Non-pigmented ciliary epithelial cell (primary cell): ENCODE measurements at regions not wholly inside any gene's neighbourhood (a gene's known extent, or its start where the extent isn't known, plus 50 kb on each side); places are given as distances from the start of the nearest gene placed in this dataset.
"Not testable (repeated sequence)": the region's sequence is repeated elsewhere in the genome, so short reads cannot be mapped to it uniquely, and the experiment has no call there.

Experiments
- DNase-seq: peaks from one replicate; pipeline ENCODE4 v3.0.0-alpha.2; 2010; ENCODE audit warnings: low read depth

DNA sequence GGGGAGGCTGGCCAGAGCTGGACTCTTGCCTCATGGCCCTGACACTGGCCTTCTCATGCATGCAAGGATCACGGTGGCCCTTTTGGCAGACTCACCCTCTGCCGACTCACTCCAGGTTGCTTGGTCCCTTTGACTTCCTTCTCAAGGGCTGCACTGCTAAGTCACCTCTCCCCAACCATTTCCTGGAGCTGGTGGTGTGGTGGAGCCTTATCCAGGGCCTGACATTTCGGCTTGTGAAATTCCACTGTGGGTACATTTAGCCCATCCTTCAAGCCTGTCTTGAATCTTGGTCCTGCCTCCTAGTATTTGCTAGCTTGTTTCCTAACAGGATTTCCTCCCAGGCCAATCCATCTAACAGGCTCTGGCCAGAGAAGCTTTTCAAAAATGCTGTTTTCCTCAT is 52.6 kb upstream of the JUN start:
- no peak for DNase-seq

DNA sequence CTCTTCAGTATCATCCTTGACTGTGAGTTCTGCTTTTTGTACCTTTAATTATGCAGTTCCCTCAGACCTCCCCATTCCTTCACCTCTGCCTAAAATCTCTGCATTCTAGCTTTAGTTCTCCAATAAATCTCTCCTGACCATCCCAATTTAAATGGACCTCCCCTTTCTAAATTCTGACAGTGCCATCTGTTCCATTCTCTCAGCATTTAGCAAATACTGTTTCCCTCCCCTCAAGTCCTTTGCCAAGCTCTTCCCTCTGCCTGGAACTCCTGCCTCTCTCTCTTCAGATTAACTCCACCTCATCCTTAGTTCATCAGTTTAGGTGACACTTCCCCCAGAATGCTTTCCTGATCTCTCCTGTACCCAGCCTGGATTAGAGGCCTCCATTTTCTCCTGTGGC is 54.0 kb upstream of the JUN start:
- DNase-seq: no peak

DNA sequence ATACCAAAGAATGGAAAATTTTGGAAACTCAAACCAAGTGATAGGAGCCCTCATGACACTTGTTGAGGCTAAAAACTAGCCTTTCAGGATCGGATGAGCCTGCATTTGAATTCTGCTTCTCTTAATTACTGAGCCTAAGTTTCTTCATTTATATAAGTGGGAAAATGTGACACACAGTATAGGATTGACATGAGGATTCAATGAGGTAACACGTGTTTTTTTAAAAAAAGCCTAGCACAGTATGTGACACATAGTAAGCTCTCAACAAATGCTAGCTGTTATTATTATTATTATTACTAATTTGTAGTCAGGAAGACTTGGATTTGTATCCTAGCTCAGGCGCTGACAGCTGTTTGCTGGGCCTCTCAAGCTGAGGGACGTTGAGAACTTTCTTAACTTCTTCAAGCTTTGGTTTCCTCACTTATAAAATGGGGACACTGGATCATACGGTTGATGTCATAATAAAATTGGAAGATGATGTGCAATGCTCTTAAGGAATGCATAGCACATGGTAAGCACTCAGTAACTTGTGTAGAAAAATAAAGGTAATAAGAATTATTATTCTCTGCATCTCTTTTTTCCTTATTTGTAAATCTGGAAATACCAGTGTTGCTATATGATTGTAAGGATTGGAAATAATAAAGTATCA is 55.4 kb upstream of the JUN start:
- no peak for DNase-seq

- DNase-seq: no peak
Measured at GRCh38 chr1:58839846-58840835, 56.3 kb upstream of the JUN start.

DNA sequence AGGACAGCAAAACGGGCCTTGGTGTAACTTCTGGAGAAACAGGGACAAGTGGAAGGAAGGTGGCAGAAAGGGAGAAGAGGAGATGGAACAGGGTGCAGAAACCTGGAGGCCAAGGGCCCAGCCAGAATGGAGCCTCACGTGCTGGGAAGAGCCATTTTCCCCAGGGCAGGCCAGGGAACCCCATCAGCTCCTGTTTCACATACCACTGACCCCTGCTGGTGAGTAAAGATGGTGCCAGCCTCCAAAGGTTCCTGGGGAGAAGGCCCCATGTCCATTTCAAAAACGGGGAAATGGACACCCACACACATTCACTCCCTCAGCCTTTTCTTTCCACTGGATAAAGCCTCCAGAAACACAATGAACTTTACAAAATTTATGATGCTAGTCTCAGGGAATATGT is 57.6 kb upstream of the JUN start:
- no peak for DNase-seq

DNA sequence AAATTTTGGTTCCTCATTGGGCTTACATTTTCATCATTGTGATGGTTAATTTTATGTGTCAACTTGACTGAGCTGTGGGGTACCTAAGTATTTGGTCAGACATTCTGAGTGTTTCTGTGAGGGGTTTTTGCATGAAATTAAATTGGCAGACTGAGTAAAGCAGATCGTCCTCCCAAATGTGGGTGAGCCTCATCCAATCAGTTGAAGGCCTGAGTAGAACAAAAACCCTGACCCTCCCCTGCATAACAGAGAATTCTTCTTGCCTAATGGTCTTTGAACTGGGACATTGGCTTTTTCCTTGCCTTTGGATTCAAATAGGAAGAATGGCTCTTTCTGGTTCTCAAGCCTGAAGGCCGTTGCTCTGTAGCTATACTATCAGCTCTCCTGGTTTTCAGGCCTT is 59.1 kb upstream of the JUN start:
- no peak for DNase-seq

GRCh38 chr1:58844176-58844575 is 60.3 kb upstream of the JUN start:
- no peak for DNase-seq

GRCh38 chr1:58845942-58846341 is 62.1 kb upstream of the JUN start:
- DNase-seq: no peak

- DNase-seq: peak; percentile 95
Measured at GRCh38 chr1:58848818-58849411, 65.1 kb upstream of the JUN start.

GRCh38 chr1:58849551-58849950 is 65.7 kb upstream of the JUN start:
- no peak for DNase-seq

DNA sequence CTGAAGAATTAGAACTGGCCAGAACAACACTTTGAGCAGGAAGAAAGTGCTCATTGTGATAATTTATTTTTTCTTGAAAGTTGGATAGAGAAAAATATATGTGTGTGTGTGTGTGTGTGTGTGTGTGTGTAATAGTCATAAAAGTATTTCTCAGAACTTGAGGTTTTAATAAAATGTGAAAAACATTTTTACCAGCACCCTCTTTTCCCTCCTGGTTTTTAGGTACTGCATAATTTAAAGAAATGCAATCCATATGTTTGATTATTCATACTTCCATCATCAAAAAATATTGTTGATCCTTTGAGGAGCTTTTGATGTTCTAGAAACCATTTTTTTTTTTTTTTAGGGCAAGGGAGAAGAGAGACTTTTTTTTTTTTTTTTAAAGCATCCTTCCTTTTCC is 66.8 kb upstream of the JUN start:
- DNase-seq: no peak

DNA sequence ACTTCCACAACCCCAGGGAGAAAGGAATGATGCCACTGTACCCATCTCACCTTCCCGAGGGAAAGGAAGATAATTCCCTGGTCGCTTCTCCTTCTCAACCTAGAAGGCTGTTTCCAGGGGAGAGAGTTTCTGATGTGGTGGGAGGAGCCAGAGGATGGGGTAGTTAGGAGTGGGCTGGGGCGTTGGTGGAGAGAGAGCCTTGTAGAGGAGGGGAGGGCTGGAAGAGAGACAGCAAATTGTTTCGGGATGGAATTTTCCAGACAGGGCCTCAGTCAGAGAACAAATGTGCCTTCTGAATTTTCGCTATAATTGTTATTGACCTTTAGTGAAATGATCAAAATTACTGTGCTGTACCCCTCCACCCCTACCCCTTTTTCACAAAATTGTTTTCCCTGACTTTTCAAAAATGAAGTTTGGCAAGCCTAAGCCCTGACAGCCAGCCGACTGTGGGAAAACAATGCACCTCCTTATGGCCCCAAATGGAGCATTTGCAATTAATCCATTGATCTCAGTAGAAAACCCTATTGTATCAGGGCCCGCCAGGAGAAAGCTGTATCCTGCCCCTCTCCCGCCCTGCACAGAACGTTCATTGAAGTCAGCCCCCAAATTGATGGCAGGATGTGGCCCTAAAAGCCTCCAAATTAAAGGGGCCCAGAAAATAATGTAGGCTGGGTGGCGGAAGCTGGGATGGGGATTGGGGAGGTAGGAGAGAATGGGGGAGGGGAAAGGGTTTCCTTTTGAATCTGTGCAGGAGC is 69.1 kb upstream of the JUN start:
- DNase-seq: no peak

GRCh38 chr1:58854576-58854975 is 70.7 kb upstream of the JUN start:
- DNase-seq: no peak

GRCh38 chr1:58855274-58856165 is 71.7 kb upstream of the JUN start:
- DNase-seq: no peak

- not testable (repeated sequence) for DNase-seq
Measured at GRCh38 chr1:58856281-58856680, 72.4 kb upstream of the JUN start.

GRCh38 chr1:58857680-58858673 is 74.1 kb upstream of the JUN start:
- peak; percentile 81 for DNase-seq

DNA sequence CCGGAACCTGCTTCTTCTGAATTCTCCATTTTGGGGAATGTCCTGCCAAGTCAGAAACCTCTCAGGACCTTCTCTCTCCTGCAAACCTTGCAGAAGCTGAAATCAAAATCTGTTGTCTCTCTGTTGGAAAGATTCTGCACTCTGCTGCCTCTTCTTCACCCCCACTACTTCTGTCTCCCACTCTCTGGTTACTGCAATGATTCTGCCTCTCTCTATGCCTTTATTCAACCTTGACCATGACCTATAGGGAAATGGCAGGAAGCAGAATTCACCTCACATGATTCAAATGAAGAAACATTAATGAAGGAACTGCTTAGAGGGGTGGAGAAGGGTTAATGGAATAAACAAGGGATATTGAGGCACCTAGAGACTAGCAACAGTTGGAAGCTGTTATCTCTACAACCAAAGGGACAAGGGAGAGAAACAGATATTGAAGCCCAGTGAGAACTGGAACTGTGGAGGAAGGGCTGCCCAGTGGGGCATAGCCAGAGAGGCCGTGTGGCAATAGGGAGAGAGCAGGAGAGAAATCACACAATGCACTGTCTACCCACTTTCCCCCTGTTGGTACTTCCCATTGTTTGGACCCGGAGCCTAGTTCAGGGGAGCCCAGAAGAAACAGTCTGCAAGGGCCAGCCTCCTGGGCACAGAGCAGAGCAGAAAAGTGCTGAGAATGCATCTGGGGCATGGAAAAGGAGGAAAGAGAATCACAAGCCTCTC is 76.1 kb upstream of the JUN start:
- no peak for DNase-seq

DNA sequence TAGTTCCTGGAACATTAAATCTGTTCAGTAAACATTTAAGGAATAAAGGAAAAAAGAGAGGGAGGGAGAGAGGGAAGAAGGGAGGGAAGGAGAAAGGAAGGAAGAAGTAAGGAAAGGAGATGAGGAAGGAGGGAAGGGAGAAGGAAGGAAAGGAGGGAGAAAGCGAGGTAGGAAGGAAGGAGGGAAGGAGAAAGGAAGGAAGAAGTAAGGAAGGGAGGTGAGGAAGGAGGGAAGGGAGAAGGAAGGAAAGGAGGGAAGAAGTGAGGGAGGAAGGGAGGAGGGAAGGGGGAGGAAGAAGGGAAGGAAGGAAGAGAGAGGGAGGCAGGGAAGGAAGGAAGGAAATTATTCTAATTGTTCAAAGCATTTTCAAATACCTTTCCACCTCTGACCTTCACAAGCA is 77.2 kb upstream of the JUN start:
- DNase-seq: no peak

- no peak for DNase-seq
Measured at GRCh38 chr1:58861506-58861905, 77.7 kb upstream of the JUN start.
